T-helper 22 cell (primary cell): ENCODE measurements at regions not wholly inside any gene's neighbourhood (a gene's known extent, or its start where the extent isn't known, plus 50 kb on each side); places are given as distances from the start of the nearest gene placed in this dataset.

Experiments
- DNase-seq: peaks from one replicate; pipeline ENCODE4 v3.0.0-alpha.2; 2020; ENCODE audit warnings: low read depth

DNA sequence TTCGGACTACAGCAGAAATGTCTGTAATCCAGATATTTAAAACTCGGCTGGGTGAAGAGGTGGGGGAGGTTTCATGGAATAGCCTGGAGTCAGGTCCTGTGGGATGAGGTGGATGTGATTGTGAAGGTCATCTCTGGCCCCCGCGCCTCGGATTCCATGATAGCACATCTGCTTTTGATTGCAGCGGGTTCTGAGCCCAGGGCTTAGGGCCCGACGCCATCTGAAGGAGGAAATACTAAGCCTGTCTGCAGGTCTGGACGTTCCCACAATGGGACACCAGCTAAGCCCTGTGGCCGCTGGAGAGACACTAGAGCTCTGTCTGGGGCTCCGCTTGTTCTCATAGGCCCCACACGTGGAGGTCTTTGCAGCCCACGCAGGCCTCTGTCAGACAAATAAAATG is 328.7 kb downstream of the CXCL12 start:
- no peak for DNase-seq

DNA sequence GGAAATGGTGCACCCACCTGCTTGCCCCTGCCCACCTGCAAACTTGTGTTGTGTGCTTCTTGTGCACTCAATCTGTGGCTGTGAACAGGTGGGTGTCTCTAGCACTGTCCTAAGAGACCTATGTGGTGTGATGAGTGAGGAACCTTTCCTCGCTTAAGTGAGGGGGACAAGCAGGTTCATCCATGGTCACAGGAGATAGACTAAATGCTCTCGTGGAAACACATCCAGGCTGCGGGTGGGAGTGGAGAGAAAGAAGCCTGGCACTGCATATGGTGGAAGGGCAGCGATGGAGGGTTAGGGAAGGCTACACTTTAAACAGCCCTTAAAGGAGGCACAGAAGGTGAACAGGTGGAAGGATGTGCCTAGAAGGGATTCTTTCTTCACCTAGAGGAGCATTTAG is 330.9 kb downstream of the CXCL12 start:
- DNase-seq, result no peak

DNA sequence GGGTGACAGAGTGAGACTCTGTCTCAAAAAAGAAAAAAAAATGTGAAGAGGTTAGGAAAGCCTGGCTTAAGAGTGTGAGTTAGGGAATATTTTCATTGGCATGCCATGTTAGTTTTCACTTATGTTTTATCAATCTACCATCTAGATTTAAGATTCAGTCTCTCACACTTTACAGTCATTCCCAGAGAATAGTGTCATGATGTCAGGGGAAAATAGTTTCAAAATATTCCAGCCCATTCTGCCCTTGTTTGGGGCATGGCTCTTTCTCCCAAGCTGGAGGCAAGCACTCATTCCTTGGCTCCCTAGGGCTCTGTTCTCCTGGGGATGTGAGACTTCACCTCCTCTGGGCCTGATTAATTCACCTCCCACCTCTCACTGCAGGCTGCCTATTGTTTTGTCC is 331.5 kb downstream of the CXCL12 start:
- no peak for DNase-seq

DNA sequence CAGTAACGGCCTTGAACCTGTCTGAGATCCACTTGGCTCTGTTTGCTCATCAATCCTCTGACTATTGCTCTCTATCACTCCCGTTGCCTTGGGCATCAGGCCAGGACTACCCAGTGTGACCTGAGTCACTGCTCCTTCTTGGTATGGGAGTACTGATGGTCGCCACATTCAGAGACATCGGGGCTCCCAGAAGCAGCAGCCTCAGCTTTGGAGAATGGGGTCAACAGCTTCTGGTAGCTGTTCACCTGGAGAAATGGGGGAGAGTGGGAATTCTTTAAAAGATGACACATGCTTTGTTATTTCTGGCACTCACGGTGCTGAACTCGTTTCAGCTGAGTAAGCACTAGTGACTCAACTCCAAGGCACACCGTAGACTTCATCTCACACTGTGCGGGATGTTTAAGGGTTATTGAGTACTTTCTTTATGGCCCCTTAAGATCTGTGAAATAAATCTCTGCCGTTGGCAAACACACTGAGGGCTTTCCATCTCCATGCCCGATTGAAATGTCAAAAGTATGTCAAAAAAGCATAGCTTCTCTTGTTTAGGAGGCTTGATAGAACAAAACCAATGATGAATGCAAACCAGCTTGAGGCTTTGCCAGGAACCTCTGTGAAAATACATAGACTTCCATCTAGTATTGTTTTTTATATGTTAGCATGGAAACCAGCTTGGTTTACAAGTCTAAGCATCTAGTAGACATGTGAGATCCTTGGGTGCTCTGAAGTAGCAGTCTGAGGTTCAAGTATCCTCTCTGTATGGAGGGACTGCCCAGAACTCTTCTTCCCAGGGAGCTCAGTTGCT is 333.1 kb downstream of the CXCL12 start:
- DNase-seq, result no peak

DNA sequence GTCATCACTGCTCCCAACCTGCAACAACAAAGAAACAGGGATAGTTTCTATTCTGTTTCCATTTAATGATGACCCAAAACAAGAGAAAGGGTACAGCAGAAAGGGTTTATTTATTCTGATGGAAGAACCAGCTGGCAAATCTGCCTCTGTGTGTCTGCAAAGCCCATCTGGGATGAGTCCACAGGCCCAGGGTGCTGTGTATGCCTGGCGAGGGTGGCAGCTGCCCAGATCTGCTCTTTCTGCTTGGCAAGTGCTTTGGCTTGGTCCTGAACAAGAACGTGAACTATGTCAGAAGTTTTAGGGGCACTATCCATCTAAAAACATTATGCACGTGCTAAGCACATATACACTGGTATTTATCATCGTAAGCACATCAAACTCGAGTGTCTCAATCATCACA is 333.8 kb downstream of the CXCL12 start:
- no peak for DNase-seq

DNA sequence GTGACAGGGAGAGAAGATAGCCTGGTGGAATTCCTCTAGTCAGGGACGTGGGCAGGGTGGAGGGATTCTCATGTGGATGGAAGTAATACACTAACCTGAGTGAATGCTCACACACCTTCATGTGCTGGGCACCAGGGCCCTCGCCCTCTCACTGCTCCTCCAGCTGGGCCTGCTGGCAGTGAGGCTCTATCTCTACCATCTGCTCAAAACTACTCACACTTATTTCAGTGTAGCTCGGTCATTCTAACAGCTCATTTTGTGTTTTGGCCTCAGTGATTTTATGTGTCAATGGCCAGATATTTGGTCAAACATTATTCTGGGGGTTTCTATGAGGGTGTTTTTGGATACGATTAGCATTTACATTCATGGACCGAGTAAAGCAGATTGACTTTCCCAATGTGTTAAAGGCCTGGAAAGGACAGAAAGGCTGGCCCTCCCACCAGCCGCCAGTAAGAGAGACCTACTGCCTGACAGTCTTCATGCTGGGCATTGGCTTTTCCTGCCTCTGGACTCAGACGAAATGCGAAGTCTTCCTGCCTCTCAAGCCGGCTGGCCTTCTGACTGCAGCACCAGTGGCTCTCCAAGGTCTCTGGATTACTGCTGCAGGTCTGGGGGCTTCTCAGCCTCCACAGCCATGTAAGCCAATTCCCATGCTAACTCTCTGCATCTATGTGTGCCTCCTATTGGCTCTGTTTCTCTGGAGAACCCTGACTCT is 335.4 kb downstream of the CXCL12 start:
- DNase-seq, result no peak

DNA sequence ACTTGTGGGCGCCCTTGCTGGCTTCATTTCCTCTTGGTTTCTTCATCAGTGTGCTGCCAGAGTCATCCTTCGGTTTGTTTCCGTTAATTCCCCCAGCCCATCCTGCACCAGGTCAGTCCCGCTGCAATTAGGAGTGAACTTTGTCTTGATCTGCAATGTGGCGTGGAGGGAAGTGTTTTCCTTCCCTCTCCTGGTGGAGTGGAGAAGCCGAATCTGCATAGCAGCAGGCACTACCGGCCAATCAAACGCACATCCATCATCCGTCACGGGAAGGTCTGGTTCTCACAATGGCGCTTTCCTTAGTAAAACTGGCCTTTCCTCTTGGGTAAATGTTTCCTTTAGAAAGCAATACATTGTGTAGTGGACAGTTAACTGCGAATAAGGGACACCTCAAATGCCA is 337.5 kb downstream of the CXCL12 start:
- no peak for DNase-seq

DNA sequence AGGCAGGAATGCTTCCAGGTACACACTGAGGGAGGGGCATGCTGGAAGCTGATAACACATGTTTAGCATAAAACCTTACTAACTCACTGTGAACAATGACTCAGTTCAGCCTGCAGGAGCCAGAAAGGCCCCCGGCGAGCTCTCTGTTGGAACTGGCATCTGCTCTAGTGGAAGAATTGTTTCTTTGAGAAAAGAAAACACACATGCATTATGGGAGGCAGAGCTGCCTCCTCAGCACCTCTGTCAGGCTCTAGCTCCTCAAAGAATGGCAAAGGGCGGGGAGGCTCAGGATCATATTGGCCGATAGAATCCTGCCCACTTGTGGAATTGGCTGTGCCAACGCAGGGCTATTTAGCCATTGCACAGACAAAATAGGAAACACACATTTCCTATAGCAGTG is 338.3 kb downstream of the CXCL12 start:
- DNase-seq, result no peak

DNA sequence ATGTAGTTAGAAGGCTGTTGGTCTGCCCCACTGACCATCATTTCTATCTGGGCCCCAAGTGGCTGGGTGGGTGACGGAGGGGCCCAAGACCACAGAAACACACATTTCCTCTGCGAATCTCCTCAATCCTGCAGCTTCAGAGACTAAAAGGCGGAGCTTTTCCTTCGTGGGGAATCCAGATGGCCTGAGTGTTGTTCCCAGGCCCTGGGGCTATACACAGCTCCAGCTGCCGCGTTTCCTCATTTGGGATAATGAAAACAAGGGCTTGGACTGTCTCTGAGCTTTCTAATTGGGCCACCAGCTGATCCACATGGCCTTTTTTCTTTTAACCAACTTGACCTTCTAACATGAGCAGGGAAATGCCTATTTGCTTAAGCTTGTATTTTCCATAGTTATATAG is 339.9 kb downstream of the CXCL12 start:
- DNase-seq, result no peak

DNA sequence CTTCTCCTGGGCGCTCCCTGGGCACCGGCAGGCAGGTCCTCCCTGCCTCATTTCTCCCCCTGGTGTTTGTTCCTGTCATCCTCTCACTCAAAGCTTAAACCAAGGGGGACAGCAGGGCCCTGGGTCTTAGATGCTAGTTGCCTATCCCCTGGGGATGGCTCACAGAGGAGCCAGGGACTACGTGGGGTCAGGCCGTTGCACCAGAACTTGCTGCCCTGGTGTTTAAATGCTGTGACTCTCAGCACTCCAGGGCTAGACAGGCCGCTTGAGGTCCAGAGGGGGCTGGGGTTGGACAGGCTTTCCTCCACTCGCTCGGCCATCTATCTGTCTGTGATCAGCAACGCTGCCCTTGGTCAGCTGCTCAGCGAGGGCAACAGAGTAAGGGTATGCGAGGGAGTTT is 340.3 kb downstream of the CXCL12 start:
- DNase-seq, result no peak

DNA sequence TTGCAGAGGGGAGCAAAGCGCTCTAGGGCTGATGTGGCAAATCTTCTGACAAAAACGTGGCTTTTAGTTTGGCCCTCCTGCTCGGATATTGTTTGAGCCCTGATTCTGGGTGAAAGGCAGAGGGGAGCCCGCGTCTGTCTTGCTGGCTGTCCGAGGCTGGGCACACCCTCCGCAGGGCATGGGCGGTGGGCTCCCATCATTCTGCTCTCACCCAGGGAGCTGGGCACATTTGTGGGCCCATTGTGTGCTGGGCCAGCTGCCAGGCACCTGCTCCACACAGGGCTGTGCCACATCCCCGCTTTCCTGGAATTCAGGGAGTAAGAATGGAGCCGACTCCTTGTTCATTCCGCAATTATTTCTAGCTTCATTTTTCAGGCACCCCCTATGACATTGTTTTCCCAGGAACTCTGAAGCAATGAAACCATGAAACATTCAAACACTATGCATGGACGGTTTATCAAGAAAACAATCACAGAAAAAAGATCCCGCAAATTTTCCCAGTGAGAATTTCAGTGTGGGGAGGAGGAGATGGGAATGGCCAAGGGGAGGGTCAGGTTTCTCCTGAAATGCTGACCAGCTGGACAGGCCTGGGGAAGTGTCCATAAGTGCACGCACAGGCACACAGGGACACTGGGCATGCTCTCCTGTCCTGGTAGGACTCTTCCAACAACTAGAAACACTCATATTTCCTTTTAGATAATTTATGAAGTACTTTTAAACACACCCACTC is 341.1 kb downstream of the CXCL12 start:
- no peak for DNase-seq

DNA sequence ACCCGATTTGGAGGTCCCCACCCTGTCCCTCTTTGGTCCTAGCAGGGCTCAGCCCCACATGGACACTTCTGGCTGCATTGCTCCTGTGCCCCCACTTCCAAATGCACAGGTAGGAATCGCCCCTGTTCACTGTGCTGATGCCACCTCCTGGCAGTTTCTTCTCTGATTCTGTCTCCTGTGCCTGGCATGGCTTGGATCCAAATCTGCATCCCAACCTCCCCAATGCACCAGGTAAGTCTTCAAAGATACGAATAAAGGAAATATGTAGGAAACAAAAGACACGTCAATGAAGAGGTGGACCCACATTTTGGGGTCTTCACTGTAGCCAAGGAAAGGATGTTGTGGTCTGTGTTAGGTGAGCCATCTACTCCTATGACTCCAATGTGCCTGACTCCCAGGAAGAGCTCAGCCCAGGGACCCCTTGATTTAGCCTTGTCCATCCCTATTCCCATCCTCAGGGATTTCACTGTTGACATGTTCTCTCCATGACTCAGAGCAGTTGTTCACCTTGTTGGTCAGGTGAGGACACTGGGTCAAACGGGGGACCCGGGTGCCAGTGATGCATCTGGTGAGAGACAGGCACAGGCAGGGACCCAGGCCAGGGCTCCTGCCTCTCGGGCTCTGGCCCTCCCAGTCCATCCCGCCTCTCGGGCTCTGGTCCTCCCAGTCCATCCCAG is 341.8 kb downstream of the CXCL12 start:
- no peak for DNase-seq

DNA sequence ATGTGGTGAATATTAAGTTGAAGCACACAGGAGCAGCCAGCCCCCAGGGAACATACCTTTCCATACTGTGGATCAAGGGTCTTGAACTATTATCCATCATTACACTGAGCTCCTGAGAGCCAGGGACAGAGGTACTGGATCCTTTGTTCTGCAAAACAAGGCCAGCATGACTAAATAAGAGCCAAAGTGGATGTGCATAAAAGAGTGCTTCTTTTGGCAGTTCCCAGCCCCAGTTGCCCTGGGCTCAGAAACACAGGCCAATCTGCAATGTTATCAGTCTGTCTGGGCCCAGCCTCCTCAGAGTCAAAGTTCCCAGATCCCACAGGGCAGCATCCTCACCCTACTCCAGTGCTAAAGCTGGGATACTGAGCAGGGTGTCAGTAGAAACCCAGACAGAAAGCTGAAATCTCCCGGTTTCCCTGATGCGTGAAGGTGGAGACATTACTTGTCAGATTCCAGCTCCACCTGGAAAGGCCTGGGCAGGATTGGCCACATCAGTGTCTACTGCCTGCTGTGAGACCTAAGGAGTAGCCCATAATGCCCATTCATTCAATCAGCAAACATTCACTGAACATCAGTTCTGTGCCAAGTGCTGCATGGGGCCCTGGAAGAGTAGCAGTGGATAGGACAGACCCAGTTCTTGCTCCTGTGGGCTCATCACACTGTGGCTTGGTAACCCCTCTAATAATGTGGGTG is 342.7 kb downstream of the CXCL12 start:
- DNase-seq, result no peak

DNA sequence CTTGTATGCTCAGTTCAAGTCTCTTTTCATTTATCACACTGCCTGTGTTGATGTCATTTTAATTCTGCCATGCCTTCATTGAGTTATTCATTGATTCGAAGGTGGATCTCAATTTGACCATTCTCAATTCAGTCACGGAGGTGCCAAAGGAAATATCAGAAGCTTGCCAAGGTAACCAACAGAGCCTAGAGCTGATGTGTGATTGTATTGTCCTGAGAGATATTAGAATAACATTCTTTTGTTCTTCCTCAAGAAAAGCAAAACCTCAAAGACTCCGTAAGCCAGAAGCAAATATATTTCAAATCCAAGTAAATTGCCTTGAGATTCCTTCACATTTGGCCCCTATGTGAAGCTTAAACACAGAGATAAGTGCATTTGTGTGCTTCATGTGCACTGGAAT is 345.3 kb downstream of the CXCL12 start:
- no peak for DNase-seq

DNA sequence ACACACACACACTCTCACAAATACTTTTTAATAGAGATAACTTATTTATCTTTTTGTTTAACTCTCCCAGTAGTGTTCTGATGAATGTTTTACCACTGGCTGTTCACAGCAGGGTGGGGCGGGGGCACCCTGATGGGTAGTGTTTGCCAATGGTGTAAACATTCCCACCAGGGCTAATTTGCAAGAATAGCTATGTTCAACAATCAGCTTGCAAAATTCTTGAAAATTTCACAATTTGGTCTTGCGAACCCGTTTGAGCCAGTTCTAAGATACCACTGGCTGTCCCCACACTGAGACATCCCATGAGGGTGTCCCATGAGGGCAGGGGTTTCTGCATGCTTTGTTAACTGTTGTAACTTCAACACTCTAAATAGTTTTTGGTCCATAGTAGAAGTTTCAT is 348.5 kb downstream of the CXCL12 start:
- DNase-seq, result no peak

DNA sequence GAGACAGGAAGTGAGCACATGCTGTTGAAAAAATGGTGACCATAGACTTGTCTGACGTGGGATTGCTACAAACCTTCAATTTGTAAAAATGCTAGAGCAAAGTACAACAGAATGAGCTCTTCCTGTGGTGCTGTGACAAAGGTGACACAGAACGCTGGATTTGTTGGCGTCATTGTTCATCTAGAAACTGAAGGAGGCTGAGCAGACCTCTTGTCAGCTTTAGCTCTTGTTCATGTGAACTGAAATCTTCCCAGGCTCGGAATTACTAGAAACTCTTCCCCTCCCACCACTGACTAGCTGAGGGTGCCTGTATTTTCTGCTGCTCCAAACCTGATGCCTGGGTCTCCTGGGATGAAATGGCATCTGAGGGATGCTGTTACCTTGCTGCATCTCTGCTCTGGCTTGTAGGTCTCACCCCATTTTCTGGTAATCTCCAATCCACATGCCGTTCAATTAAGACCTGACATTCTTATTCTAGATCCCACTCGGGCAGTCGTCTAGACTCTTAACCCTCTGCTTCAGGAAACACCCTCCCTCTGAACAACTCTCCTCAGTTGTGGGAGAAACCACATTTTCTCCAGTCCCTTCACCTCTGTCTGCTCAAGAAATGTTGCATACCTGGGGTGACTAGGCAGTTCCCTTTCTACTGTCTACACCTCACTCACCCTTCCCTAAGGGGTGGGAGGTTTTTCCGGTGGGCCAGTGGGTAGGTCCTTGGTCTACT is 349.3 kb downstream of the CXCL12 start:
- DNase-seq, result no peak

DNA sequence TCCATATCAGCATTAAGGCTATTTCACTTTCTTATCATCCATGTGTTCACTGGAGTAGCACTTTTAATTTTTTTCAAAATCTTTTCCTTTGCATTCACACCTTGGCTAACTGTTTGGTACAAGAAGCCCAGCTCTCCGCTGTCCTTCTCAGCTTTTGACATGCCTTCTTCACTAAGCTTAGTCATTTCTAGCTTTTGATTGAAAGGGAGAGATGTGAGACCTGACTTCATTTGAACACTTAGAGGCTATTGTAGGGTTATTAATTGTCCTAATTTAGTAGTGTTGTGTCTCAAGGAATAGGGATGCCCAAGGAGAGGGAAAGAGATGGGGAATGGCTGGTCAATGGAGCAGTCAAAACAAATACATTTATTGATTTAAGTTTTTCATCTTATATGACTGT is 350.0 kb downstream of the CXCL12 start:
- DNase-seq, result no peak

DNA sequence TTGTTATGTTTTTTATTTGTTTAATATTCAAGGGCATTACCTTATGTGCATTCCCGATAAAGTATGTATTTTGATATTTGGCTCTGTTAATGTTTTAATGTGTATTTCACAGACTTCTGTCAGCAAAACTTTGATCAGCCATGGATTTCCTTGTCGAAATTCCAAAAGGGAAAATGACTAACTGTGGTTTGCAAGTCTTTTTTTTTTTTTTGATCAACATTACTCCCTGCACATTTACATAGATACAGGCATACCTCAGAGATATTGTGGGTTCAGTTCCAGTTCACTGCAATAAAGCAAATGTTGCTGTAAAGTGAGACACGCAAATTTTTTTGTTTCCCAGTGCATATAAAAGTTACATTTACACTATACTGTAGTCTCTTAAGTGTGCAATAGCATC is 351.9 kb downstream of the CXCL12 start:
- DNase-seq, result no peak

DNA sequence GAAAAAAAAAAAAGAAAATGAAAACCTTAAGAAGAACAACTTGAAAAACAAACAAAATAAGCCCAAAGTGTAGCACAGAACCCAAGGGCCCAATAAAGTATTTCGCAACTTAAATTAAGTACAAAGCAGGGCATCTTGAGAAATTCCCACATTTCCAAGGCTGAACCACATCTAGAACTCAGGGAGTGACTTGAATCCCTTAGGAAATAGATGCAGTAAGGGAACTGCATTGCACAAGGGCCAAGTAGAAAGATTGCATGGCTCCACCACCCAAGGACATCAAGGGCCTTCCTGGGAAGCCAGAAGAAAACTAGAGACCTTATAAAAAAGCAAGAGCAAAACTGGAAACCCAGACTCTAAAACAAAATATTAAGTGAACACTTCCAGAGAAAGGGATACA is 352.7 kb downstream of the CXCL12 start:
- no peak for DNase-seq

DNA sequence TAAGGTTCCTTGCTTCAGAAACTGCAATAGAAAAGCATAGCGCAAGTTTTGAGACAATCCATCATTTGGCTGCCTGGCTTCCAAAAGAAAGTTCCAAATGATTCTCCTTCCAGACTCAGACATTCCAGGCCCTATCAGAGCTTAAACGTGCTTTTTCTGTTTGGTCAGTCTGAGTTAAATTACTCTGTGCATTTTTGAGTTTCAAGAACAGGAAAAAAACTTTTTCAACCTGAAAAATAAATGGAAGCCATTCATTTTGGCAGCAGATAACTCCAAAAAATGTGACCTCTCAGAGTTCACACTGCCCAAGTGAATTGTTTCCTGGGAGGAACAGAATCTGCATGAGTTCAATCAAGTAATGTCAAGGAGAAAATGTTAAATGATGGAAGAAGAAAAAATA is 354.2 kb downstream of the CXCL12 start:
- DNase-seq, result no peak

DNA sequence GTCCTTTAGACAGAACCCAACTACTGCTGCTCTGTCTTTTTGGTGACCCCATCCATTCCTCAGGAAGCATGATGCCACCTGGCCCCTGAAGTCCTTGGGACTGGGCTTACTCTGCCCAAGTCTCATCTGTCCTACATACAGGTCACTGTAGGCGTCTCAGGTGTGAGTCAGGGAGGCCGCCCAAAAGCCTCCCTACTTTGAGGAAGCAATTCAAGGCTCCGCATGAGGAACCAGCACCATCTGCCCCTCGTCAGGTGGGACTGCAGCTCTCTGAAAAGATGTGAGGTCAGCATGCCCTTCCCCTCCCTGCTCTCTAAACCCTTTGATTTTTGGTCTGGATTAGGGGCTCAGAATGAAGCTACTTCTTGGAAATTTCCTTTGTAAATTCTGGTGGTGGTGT is 354.8 kb downstream of the CXCL12 start:
- no peak for DNase-seq
